HepG2 (cell line): ENCODE measurements at regions not wholly inside any gene's neighbourhood (a gene's known extent, or its start where the extent isn't known, plus 50 kb on each side); places are given as distances from the start of the nearest gene placed in this dataset.
"Not testable (repeated sequence)": the region's sequence is repeated elsewhere in the genome, so short reads cannot be mapped to it uniquely, and the experiment has no call there.

Experiments
- ATAC-seq: fragments of 200-7000 bp; cut with Tn5 transposase; 3 replicates; pipeline ENCODE4 v1.9.1; 2020; ENCODE audit warnings: mild to moderate bottlenecking, moderate library complexity
- BruUV-seq: library from RNA; stranded (reverse); fragments of 400-500 nt; replicated peaks from 2 replicates; lab custom pipeline; 2021; lab: Mats Ljungman, UMichigan
- CTCF ChIA-PET: fragments of 300-600 bp; formaldehyde crosslinking; extraction: SDS; loops from one replicate; lab custom pipeline; 2021; ENCODE audit warnings: low total read pairs, inconsistent platforms, low intra/inter-chr PET ratio; lab: Yijun Ruan, JAX
- POLR2A ChIA-PET: fragments of 350-600 bp; sonication (Branson Sonifier 250); formaldehyde crosslinking; loops from one replicate; lab custom pipeline; 2020; ENCODE audit warnings: antibody characterized with exemption, inconsistent platforms; lab: Yijun Ruan, JAX
- DNase-seq: peaks from one replicate; pipeline ENCODE4 v3.0.0-alpha.2; 2015; ENCODE audit warnings: low spot score
- FAIRE-seq: peaks from 3 replicates; lab custom pipeline; 2011; peaks lifted over from hg19 to GRCh38; lab: Jason Lieb, UNC
- H2AFZ ChIP-seq: one replicate; pipeline ENCODE4 v1.6.1; 2011; ENCODE audit warnings: low read length, inconsistent platforms
- H3K27ac ChIP-seq: fragments of 300-600 bp; 3 replicates; pipeline ENCODE4 v1.8.0; 2011; ENCODE audit warnings: mixed run types, mild to moderate bottlenecking, mixed read lengths, low read length, inconsistent platforms; ENCODE audit not compliant: insufficient read depth; ENCODE audit errors: extremely low read length
- H3K27me3 ChIP-seq, 2 experiments: fragments of 200-600 bp in 1 of 2; 2 replicates in 1 of 2; 3 replicates in 1 of 2; pipeline versions ENCODE4 v1.6.0 to v1.8.0; 2011; ENCODE audit warnings: low read length in 2 of 2, mild to moderate bottlenecking in 2 of 2, moderate library complexity in 2 of 2, inconsistent platforms in 1 of 2; ENCODE audit not compliant: insufficient read depth in 2 of 2, control insufficient read depth in 1 of 2
- H3K36me3 ChIP-seq, 2 experiments: fragments of 200-600 bp in 1 of 2; replicated peaks in 1 of 2; 2 replicates in 1 of 2; 3 replicates in 1 of 2; pipeline versions ENCODE4 v1.5.1 to v1.8.0; 2011; ENCODE audit warnings: low read length in 2 of 2, inconsistent platforms in 1 of 2; ENCODE audit not compliant: insufficient read depth in 2 of 2, control insufficient read depth in 1 of 2
- H3K4me1 ChIP-seq: 2 replicates; pipeline ENCODE4 v1.5.1; 2012; ENCODE audit warnings: low read length, inconsistent platforms; ENCODE audit not compliant: insufficient read depth
- H3K4me2 ChIP-seq: 2 replicates; pipeline ENCODE4 v1.6.0; 2011; ENCODE audit warnings: low read depth, low read length, inconsistent platforms
- H3K4me3 ChIP-seq, 3 experiments: fragments of 200-600 bp in 1 of 3; sonication (generic), shearing (Covaris generic) in 1 of 3; replicated peaks in 1 of 3; 2 replicates each; pipeline ENCODE4 v1.5.1; 2011 to 2016; ENCODE audit warnings: low read length in 3 of 3, inconsistent platforms in 2 of 3, low read depth in 2 of 3, mild to moderate bottlenecking in 2 of 3, control low read depth in 1 of 3, mixed read lengths in 1 of 3; ENCODE audit not compliant: insufficient read depth in 1 of 3
- H3K79me2 ChIP-seq: one replicate; pipeline ENCODE4 v1.6.1; 2011; ENCODE audit warnings: low read length, inconsistent platforms; ENCODE audit not compliant: insufficient read depth
- H3K9ac ChIP-seq: 2 replicates; pipeline ENCODE4 v1.6.0; 2011; ENCODE audit warnings: mild to moderate bottlenecking, low read depth, low read length, inconsistent platforms; ENCODE audit not compliant: insufficient read depth
- H3K9me3 ChIP-seq: 2 replicates; pipeline ENCODE4 v1.5.1; 2012; ENCODE audit warnings: mild to moderate bottlenecking, low read length
- H4K20me1 ChIP-seq: 2 replicates; pipeline ENCODE4 v1.6.0; 2011; ENCODE audit warnings: inconsistent platforms, mild to moderate bottlenecking, low read length, moderate library complexity; ENCODE audit not compliant: insufficient read depth
- MATR3 ChIP-seq: sonication (generic); formaldehyde crosslinking; IDR thresholded peaks from 2 replicates; pipeline ENCODE4 v1.4.0; 2020; ENCODE audit warnings: missing genetic modification reagents
- SYNCRIP ChIP-seq: fragments of 200-400 bp; formaldehyde crosslinking; IDR thresholded peaks from 2 replicates; pipeline ENCODE4 v1.6.1; 2018; ENCODE audit warnings: mild to moderate bottlenecking, low read depth, low read length; ENCODE audit not compliant: insufficient read depth
- ZNF20 ChIP-seq: sonication (generic); formaldehyde crosslinking; IDR thresholded peaks from 2 replicates; pipeline ENCODE4 v1.4.0; 2020; ENCODE audit warnings: mild to moderate bottlenecking, moderate library complexity, missing genetic modification reagents
- ZNF235 ChIP-seq: sonication (generic); formaldehyde crosslinking; IDR thresholded peaks from 2 replicates; pipeline ENCODE4 v1.8.1; 2023; ENCODE audit warnings: mild to moderate bottlenecking, missing genetic modification reagents, borderline replicate concordance
- ZNF652 ChIP-seq: IDR thresholded peaks from 2 replicates; pipeline ENCODE4 v1.6.1; 2016; ENCODE audit warnings: low read depth, borderline replicate concordance
- ZSCAN25 ChIP-seq: sonication (generic); formaldehyde crosslinking; IDR thresholded peaks from 2 replicates; pipeline ENCODE4 v1.8.0; 2022; ENCODE audit warnings: mild to moderate bottlenecking, missing genetic modification reagents
- WGBS: methylation state at CpG from one replicate; pipeline ENCODE4 v1.1.6; 2017; ENCODE audit warnings: low lambda C conversion rate; 5-methylcytosine and 5-hydroxymethylcytosine counted together
- in situ Hi-C: cut with HindIII; loops from 2 replicates; pipeline ENCODE4 v1.10.0; 2017; ENCODE audit warnings: low pct_unique_long_range_greater_than_20kb; ENCODE audit not compliant: extremely low pct_ligation_motif_present
- intact Hi-C: fragments of 100-400 bp; cut with micrococcal nuclease; formaldehyde crosslinking; loops from one replicate; pipeline ENCODE4 v1.10.0; 2022; ENCODE audit not compliant: unreplicated experiment
- TF ChIP-seq, protein P1 (sequence below): sonication (generic); formaldehyde crosslinking; IDR thresholded peaks from 2 replicates; pipeline ENCODE4 v1.5.1; 2020; ENCODE audit warnings: missing genetic modification reagents, mild to moderate bottlenecking, borderline replicate concordance

DNA sequence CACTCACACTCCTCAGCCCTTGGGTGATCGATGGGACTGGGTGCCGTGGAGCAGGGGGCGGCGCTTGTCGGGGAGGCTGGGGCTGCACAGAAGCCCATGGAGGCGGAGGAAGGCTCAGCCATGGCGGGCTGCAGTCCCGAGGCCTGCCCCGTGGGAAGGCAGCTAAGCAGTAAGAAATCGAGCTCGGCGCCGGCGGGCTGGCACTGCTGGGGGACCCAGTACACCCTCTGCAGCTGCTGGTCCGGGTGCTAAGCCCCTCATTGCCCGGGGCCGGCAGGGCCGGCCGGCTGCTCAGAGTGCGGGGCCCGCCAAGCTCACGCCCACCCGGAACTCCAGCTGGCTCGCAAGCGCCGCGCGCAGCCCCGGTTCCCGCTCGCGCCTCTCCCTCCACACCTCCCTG lies 942.6 kb downstream of the C4orf33 start:
- H3K4me1 ChIP-seq, FAIRE-seq, H3K27me3 ChIP-seq, BruUV-seq, H3K27ac ChIP-seq, H4K20me1 ChIP-seq, DNase-seq, H2AFZ ChIP-seq, ATAC-seq, H3K4me3 ChIP-seq, H3K79me2 ChIP-seq, H3K36me3 ChIP-seq, POLR2A ChIA-PET, H3K4me2 ChIP-seq, intact Hi-C loops, H3K9me3 ChIP-seq, H3K9ac ChIP-seq, in situ Hi-C loops, CTCF ChIA-PET: not testable (repeated sequence)
- 82% methylated on average over 8 of the region's 32 CpGs for WGBS

DNA sequence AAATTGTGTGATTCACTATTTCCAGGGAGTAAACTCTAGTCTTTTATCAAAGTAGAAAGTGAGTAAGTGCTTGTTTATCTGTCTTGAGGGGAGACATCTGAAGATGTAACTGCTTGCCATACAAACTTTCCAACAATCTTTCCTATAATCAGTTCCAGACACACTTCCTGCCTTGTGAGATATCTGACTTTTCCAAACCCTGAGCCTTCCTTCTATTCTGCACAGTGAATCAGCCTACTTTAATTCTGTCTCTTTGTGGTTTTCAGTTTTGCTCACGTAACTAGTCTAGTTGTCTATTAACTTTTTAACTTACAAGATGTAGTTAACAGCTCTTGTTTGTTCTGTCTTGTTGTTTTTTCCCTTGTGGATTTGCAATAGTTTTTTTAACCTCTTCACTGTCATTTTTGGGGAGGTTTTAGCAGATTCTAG lies 947.8 kb downstream of the C4orf33 start:
- H3K27me3 ChIP-seq = no peaks in the 10 kb centered on the region
- 3% methylated on average over 1 of the region's 1 CpG for WGBS
- H2AFZ ChIP-seq = no peak overlapping the region
- H3K9me3 ChIP-seq = no peaks in the 10 kb centered on the region
- BruUV-seq = no TSS peak
- no peaks in the 10 kb centered on the region for H3K36me3 ChIP-seq
- no peak overlapping the region for H3K4me3 ChIP-seq
- no peak for FAIRE-seq
- ATAC-seq = peak; percentile 30; the same call in 1 of the 3 replicates
- no peaks in the 10 kb centered on the region for H3K79me2 ChIP-seq
- no peak overlapping the region for H3K27ac ChIP-seq
- CTCF ChIA-PET = no interaction called here
- POLR2A ChIA-PET = no interaction called here
- DNase-seq = no peak
- in situ Hi-C loops (no loop called here), intact Hi-C loops (no loop called here)
- H4K20me1 ChIP-seq = no peaks in the 10 kb centered on the region
- no peak overlapping the region for H3K9ac ChIP-seq
- no peak for TF ChIP-seq SYNCRIP
- TF ChIP-seq ZNF20 = no peak
- TF ChIP-seq ZNF652 (CRISPR knock-in tag) = peak; percentile 82; the same call in 1 of the 2 replicates
- TF ChIP-seq ZNF235 (CRISPR knock-in tag) = no peak
- no peak for TF ChIP-seq ZSCAN25 (CRISPR knock-in tag)
- TF ChIP-seq, protein P1, sequence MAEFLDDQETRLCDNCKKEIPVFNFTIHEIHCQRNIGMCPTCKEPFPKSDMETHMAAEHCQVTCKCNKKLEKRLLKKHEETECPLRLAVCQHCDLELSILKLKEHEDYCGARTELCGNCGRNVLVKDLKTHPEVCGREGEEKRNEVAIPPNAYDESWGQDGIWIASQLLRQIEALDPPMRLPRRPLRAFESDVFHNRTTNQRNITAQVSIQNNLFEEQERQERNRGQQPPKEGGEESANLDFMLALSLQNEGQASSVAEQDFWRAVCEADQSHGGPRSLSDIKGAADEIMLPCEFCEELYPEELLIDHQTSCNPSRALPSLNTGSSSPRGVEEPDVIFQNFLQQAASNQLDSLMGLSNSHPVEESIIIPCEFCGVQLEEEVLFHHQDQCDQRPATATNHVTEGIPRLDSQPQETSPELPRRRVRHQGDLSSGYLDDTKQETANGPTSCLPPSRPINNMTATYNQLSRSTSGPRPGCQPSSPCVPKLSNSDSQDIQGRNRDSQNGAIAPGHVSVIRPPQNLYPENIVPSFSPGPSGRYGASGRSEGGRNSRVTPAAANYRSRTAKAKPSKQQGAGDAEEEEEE (CRISPR knock-in tag) = no peak
- no peak for TF ChIP-seq MATR3 (CRISPR knock-in tag)
- H3K4me1 ChIP-seq = peaks cover 11% of the 10 kb centered on the region
- H3K4me2 ChIP-seq = peak overlapping the region; percentile 24; the same call in 1 of the 2 replicates
